ENCODE measurements at regions not wholly inside any gene's neighbourhood (a gene's known extent, or its start where the extent isn't known, plus 50 kb on each side); places are given as distances from the start of the nearest gene placed in this dataset.

- TF ChIP-seq REST (IDR thresholded peaks at IDR 0.05) = no peak
- no peak for TF ChIP-seq POLR2A (IDR thresholded peaks at IDR 0.05; ENCODE audit: low read length)
- no peak for TF ChIP-seq HMGXB4 (CRISPR knock-in tag; IDR thresholded peaks at IDR 0.05; ENCODE audit: borderline replicate concordance)
Measured at GRCh38 chr12:24198070-24198469, 248.6 kb upstream of the SOX5 start (continued).

- CTCF ChIA-PET = no interaction called here
- no peak overlapping the region for H3K4me2 ChIP-seq
Measured at GRCh38 chr12:24197532-24197931, 248.1 kb upstream of the SOX5 start.

GRCh38 chr12:24195063-24195462, 245.6 kb upstream of the SOX5 start:
- POLR2A ChIA-PET = no interaction called here
- FAIRE-seq (no peak), ATAC-seq (no peak), DNase-seq (ENCODE audit: low read depth in 1 of 2, low spot score in 1 of 2) (no peak)
- CTCF ChIA-PET = no interaction called here
- H3K9me3 ChIP-seq = no peaks in the 10 kb centered on the region
- H3K4me2 ChIP-seq = no peak overlapping the region
- H3K27ac ChIP-seq = no peak overlapping the region
- 9% methylated on average over 4 of the region's 4 CpGs for WGBS (ENCODE audit: missing lambda C conversion rate)
- no peaks in the 10 kb centered on the region for H3K4me1 ChIP-seq
- TF ChIP-seq JUNB (IDR thresholded peaks at IDR 0.05) (no peak), ZNF302 (CRISPR knock-in tag; IDR thresholded peaks at IDR 0.05) (no peak), HMGXB4 (CRISPR knock-in tag; IDR thresholded peaks at IDR 0.05; ENCODE audit: borderline replicate concordance) (no peak), SREBF2 (IDR thresholded peaks at IDR 0.05) (no peak), RFX5 (IDR thresholded peaks at IDR 0.05) (no peak), ESRRA (IDR thresholded peaks at IDR 0.05; ENCODE audit: borderline replicate concordance, low read length) (no peak), NR3C1 (IDR thresholded peaks at IDR 0.05) (no peak), FOSB (CRISPR knock-in tag; IDR thresholded peaks at IDR 0.05) (no peak), NFE2L2 (conservative IDR thresholded peaks at IDR 0.05; ENCODE audit: low read length) (no peak), RNF2 (IDR thresholded peaks at IDR 0.05; ENCODE audit: borderline replicate concordance, low read depth) (no peak), CBX8 (IDR thresholded peaks at IDR 0.05) (no peak)
- no peak overlapping the region for H3K4me3 ChIP-seq

More at GRCh38 chr12:24197532-24197931, 248.1 kb upstream of the SOX5 start:
- Histone ChIP-seq H3K4me1 (no peaks in the 10 kb centered on the region), H3K4me3 (no peak overlapping the region), H3K27ac (no peak overlapping the region), H3K9me3 (no peaks in the 10 kb centered on the region)
- FAIRE-seq (no peak), ATAC-seq (no peak), DNase-seq (ENCODE audit: low read depth in 1 of 2, low spot score in 1 of 2) (no peak)
- WGBS (ENCODE audit: missing lambda C conversion rate) = 49% methylated on average over 5 of the region's 5 CpGs
- TF ChIP-seq FOSB (CRISPR knock-in tag; IDR thresholded peaks at IDR 0.05) (no peak), NR3C1 (IDR thresholded peaks at IDR 0.05) (no peak), NPAS2 (CRISPR knock-in tag; IDR thresholded peaks at IDR 0.05; ENCODE audit: borderline replicate concordance) (no peak), ELK1 (IDR thresholded peaks at IDR 0.05; ENCODE audit: low read depth, low read length) (no peak), USF2 (IDR thresholded peaks at IDR 0.05) (no peak), ZNF302 (CRISPR knock-in tag; IDR thresholded peaks at IDR 0.05) (no peak), TFCP2L1 (CRISPR knock-in tag; IDR thresholded peaks at IDR 0.05) (no peak), MYC (IDR thresholded peaks at IDR 0.05; ENCODE audit: borderline replicate concordance, low read length) (no peak), ESRRA (IDR thresholded peaks at IDR 0.05; ENCODE audit: borderline replicate concordance, low read length) (no peak), FOSL2 (IDR thresholded peaks at IDR 0.05) (no peak), FOSL2 (CRISPR knock-in tag; IDR thresholded peaks at IDR 0.05) (no peak), PHF8 (IDR thresholded peaks at IDR 0.05; ENCODE audit: borderline replicate concordance, low read depth) (no peak), ZFP36 (IDR thresholded peaks at IDR 0.05; ENCODE audit: borderline replicate concordance, partially characterized antibody) (no peak), HEYL (CRISPR knock-in tag; IDR thresholded peaks at IDR 0.05) (no peak)
- POLR2A ChIA-PET = no interaction called here
